HCT116 (cell line): ENCODE measurements at regions not wholly inside any gene's neighbourhood (a gene's known extent, or its start where the extent isn't known, plus 50 kb on each side); places are given as distances from the start of the nearest gene placed in this dataset.

ENCODE experiments used
- EZH2 ChIP-seq: fragments of 200-600 bp; sonication (generic); IDR thresholded peaks from 2 replicates; pipeline ENCODE4 v1.6.1; 2017; ENCODE audit warnings: antibody characterized with exemption, mixed run types
- EZH2phosphoT487 ChIP-seq: fragments of 200-600 bp; IDR thresholded peaks from 2 replicates; pipeline ENCODE4 v1.6.1; 2018; ENCODE audit warnings: antibody characterized with exemption, borderline replicate concordance
- POLR2A ChIP-seq: IDR thresholded peaks from 2 replicates; pipeline ENCODE4 v1.7.0; 2011; ENCODE audit warnings: borderline replicate concordance; ENCODE audit not compliant: insufficient read depth, insufficient read length; ENCODE audit errors: extremely low read depth
- POLR2AphosphoS5 ChIP-seq: IDR thresholded peaks from 2 replicates; pipeline ENCODE4 v1.6.1; 2011; ENCODE audit warnings: mild to moderate bottlenecking, low read depth, low read length, moderate library complexity
- SIN3A ChIP-seq: IDR thresholded peaks from 2 replicates; pipeline ENCODE4 v1.6.1; 2012; ENCODE audit warnings: low read depth
- TF ChIP-seq, protein P1 (sequence below), 3 experiments: fragments of 200-600 bp in 1 of 3; sonication (generic) in 1 of 3; IDR thresholded peaks in 2 of 3; conservative IDR thresholded peaks in 1 of 3; 2 replicates each; pipeline ENCODE4 v1.5.1; 2012 to 2017; ENCODE audit warnings: low read depth in 2 of 3, low read length in 2 of 3, antibody characterized with exemption in 1 of 3, borderline replicate concordance in 1 of 3, control low read depth in 1 of 3, mild to moderate bottlenecking in 1 of 3, mixed read lengths in 1 of 3, mixed run types in 1 of 3, moderate library complexity in 1 of 3; ENCODE audit not compliant: insufficient read depth in 1 of 3
- TF ChIP-seq, protein P2 (sequence below): IDR thresholded peaks from 2 replicates; pipeline ENCODE4 v1.6.1; 2012

DNA sequence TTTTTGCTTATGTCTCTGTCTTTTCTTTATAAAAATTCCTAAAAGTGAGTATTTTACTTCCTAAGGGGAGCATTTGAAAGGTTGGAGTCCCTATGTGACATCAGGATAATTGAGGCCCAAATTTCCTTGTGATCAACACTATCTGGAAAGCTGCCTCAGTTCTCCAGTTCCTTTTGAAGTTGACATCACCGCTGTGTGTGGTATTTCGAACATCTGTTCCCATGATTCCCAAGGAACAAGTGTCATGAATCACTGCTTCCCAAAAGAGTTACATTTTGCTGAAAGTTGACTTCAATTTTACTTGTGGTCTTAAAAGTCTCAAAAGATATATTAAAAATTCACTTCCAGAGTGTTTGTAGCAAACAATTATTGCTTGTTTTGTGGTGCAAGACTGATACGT is 452.1 kb upstream of the RGMB start:
- TF ChIP-seq SIN3A, result no peak
- TF ChIP-seq, protein P1, sequence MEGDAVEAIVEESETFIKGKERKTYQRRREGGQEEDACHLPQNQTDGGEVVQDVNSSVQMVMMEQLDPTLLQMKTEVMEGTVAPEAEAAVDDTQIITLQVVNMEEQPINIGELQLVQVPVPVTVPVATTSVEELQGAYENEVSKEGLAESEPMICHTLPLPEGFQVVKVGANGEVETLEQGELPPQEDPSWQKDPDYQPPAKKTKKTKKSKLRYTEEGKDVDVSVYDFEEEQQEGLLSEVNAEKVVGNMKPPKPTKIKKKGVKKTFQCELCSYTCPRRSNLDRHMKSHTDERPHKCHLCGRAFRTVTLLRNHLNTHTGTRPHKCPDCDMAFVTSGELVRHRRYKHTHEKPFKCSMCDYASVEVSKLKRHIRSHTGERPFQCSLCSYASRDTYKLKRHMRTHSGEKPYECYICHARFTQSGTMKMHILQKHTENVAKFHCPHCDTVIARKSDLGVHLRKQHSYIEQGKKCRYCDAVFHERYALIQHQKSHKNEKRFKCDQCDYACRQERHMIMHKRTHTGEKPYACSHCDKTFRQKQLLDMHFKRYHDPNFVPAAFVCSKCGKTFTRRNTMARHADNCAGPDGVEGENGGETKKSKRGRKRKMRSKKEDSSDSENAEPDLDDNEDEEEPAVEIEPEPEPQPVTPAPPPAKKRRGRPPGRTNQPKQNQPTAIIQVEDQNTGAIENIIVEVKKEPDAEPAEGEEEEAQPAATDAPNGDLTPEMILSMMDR (IDR thresholded peaks at IDR 0.05 in 2 of 3, conservative IDR thresholded peaks at IDR 0.05 in 1 of 3; ENCODE audit: borderline replicate concordance in 1 of 3, insufficient read depth in 1 of 3, low read depth in 2 of 3, low read length in 2 of 3), result no peak
- no peak for TF ChIP-seq EZH2phosphoT487
- TF ChIP-seq, protein P2, sequence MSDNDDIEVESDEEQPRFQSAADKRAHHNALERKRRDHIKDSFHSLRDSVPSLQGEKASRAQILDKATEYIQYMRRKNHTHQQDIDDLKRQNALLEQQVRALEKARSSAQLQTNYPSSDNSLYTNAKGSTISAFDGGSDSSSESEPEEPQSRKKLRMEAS, result no peak
- TF ChIP-seq EZH2, result no peak
- TF ChIP-seq POLR2A, result no peak
- no peak for TF ChIP-seq POLR2AphosphoS5
